AG04449 (cell line): ENCODE measurements at regions not wholly inside any gene's neighbourhood (a gene's known extent, or its start where the extent isn't known, plus 50 kb on each side); places are given as distances from the start of the nearest gene placed in this dataset.

Experiments used
- CTCF ChIA-PET: fragments of 350-600 bp; formaldehyde crosslinking; extraction: SDS; loops from one replicate; lab custom pipeline; 2021; ENCODE audit warnings: antibody characterized with exemption; lab: Yijun Ruan, JAX
- POLR2A ChIA-PET: fragments of 400-600, 350-600 bp; formaldehyde crosslinking; extraction: SDS; loops from one replicate; lab custom pipeline; 2020; ENCODE audit warnings: antibody characterized with exemption, inconsistent platforms; lab: Yijun Ruan, JAX
- DNase-seq: peaks from one replicate; pipeline ENCODE4 v3.0.0-alpha.2; 2010; ENCODE audit warnings: low read depth, low spot score
- H3K4me3 ChIP-seq: 2 replicates; pipeline ENCODE4 v1.5.1; 2011; ENCODE audit warnings: low read depth, mild to moderate bottlenecking, control low read depth, low read length
- CTCF ChIP-seq: IDR thresholded peaks from one replicate; pipeline ENCODE4 v1.5.1; 2011; ENCODE audit warnings: mild to moderate bottlenecking, moderate library complexity, low read length, control low read depth, inconsistent platforms; ENCODE audit not compliant: insufficient read depth; ENCODE audit errors: missing control alignments

- H3K4me3 ChIP-seq, result no peak overlapping the region
- CTCF ChIA-PET, result no interaction called here
- no peak for TF ChIP-seq CTCF
- POLR2A ChIA-PET, result no interaction called here
- no peak for DNase-seq
Observed at GRCh38 chr1:110726755-110727154, 52.0 kb upstream of the KCNA3 start.
